HG03196 (cell line): ENCODE measurements at regions not wholly inside any gene's neighbourhood (a gene's known extent, or its start where the extent isn't known, plus 50 kb on each side); places are given as distances from the start of the nearest gene placed in this dataset.
"Not testable (repeated sequence)": the region's sequence is repeated elsewhere in the genome, so short reads cannot be mapped to it uniquely, and the experiment has no call there.

ENCODE experiments used
- ATAC-seq: cut with Tn5 transposase; IDR thresholded peaks from one replicate; pipeline ENCODE4 v1.9.1; 2021; ENCODE audit not compliant: unreplicated experiment

DNA sequence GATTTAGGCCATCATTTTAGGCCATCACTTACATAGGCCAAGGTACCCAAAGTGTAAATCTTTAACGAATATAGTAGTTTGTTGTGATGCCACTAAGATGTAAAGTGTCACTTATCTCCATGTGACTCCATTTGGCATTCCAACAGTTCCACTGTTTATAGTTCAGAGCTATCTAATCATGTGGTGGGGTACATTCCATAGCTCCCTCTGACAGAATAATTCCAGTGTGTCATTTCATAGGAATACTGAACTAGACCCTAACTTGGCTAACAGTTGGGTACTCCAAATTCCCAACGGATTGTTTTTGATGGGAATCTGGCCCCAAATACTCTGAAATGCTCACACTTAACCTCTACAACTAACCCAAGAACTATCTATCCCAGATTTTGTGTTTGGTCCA, 76.7 kb upstream of the FST start:
- ATAC-seq: no peak

DNA sequence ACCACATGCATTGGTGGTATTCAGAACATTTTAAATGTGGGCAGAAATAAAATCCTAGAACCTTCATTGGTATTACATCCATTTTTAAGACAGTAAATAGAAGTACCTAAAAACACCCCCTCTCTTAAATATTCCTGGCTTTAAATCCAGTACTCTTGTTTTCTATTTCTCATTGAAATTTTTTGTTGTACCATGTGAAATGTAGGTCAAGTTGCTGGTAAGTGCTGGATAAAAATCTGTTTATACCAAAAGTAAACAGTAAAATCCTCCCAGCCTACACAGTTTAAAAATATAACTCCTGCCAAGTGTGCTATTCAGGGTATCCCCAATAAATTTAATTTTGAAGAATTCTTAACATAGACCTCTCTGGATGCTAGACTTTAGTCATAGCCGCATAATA, 75.0 kb upstream of the FST start:
- ATAC-seq: no peak

DNA sequence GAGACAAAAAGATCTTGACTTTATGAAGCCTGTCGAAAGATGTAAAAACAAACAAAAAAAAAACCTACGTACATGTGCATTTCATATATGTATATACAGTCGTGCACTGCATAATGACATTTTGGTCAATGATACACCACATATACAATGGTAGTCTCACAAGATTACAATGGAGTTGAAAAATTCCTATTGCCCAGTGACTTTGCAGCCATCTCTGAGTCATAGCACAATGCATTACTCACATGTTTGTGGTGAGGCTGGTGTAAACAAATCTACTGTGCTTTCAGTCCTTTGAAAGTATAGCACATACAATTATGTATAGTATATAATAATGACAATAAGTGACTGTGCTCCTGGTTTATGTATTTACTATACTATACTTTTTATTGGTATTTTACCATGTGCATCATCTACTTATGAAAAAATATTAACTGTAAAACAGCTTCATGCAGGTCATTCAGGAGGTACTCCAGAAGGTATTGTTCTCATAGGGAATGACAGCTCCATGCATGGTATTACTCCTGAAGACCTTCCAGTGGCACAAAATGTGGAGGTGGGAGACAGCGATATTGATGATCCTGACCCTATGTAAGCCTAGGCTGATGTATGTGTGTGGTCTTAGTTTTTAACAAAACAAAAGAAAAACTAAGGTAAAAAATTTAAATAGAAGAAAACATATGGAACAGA, 73.7 kb upstream of the FST start:
- ATAC-seq: no peak

DNA sequence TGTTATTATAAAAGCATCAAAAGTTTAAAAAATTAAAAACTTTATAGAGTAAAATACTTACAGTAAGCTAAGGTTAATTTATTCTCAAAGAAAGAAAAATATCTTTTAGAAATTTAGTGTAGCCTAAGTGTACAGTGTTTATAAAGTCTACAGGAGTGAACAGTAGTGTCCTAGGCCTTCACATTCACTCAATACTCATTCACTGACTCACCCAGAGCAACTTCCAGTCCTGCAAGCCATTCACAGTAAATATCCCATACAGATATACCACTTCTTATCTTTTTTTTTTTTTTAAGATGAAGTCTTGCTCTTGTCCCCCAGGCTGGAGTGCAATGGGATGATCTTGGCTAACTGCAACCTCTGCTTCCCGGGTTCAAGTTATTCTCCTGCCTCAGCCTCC, 73.1 kb upstream of the FST start:
- no peak for ATAC-seq

DNA sequence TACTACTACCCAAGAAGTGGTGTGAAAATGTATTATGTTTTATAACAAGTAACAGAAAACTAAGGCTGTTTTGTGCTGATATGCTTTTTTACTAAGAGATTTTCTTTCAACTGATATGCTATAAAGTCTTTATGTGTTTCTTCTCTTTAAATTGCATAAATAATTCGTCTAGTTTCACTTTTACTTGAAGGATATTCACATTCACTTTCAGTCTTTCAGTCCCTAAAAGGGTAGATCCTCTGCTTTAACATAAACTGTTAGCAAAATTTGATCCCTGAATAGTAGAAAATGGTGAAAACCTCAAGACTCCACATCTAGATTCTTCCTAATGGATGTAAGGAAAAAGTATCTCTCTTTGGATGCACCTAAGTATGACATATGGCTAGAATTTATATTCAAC, 69.0 kb upstream of the FST start:
- ATAC-seq: no peak

DNA sequence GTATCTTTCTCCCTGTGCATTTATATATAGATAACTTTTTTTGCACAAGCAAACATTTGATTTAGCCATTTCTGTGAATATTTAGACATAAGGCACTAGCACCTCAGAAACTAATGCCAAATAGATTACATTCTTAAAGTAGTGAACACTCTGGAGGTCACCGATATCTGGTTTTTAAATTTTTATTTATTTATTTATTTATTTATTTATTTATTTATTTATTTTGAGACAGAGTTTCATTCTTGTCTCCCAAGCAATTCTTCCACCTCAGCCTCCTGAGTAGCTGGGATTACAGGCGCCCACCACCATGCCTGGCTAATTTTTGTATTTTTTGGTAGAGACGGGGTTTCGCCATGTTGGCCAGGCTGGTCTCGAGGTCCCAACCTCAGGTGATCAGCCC, 67.9 kb upstream of the FST start:
- not testable (repeated sequence) for ATAC-seq

DNA sequence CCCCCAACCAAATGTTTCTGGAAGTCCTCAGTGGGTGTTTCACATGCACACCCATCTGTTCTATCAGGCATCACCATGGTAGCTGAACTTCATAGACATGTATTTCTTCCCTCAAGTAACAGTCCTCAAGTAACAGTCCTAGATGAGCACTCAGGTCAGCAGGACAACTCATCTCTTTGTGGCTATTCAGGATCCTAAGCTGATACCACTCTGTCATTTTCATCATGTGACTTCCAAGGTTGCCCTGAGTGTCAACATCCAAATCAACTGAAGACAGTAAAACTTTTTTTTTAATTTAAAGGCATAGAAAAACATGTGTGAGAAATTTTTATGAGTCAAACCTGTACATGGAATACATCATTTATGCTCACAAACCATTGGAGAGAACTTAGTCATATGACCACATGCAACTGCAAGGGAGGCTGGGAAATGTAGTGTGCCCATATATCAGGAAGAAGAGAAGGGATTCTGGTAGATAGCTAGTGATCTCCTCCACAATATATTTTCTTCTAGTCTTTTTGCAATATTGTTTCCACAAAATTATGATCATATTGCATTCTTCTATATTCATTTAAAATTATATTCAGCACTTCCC, 64.2 kb upstream of the FST start:
- ATAC-seq: no peak

DNA sequence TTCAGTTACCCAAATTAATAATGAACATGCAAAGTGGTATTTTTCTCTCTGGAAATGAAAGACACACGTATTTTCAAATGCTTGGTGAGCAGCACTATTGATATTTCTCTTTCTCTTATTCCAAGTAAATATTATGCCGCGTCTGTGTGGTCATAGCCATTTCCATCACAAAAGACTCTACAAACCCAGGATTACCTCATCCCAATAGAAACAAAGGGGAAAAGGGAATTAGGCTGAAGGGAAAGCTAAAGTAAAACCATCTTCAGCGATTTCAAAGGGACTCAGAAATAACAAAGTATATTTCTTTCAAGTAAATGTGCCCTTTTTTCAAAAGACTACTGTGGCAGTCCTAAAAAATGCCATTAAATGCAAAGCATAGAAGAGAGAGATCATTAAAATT, 62.0 kb upstream of the FST start:
- no peak for ATAC-seq

DNA sequence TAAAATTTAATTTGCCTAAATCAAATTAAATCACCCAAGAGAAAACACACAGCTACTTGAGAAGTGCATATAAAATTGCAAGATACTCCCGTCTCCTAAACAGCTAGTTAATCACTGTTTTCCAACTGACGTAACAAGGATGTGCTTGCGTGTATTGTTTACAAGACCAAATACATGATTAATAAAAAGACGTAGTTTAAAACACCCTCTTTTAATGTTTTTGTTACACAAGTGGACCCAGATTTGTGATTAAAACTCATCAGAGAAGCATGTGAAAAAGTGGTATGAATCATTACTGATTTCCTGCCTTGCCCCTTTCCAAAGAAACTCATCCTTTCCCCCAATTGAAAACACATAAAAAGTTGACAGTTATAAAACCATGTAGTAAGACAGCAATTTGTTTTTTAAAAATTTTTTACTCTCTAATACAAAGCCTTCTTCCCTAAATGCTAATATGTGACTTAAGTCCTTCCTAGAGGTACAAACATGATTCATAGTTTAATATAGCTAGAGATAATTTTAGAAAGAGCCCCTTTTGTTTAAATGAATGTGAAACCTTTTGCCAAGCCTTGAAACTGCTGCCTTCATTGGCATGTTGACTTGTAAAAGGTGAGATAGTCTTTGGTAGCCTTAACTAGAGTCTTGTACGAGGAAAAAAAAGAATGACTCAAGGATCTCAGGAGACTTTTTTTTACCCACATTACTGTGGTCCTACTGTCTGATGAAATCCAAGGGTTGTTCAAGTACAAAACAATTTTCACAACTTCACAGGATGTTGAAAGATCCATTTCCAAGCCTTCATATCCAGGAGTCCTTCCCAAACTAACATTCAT, 61.4 kb upstream of the FST start:
- no peak for ATAC-seq

DNA sequence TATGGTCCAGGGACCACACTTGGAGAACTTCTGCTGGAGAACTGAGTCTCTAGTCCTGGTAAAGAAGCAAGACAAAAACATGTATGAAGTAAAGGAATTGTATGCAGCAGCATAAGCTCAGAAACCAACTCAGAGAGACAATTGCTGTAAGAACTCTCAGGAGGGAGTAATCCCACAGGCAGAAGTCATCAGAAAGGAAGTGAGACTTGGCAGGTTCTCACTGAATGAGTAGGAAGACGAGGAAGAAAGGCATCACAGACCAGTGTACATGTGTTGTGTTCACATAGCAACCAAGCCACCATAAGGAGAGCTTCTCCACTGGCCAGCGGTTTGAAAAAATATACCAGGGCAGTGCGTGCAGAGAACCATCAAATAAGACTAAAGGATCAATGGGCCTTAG, 57.9 kb upstream of the FST start:
- no peak for ATAC-seq

DNA sequence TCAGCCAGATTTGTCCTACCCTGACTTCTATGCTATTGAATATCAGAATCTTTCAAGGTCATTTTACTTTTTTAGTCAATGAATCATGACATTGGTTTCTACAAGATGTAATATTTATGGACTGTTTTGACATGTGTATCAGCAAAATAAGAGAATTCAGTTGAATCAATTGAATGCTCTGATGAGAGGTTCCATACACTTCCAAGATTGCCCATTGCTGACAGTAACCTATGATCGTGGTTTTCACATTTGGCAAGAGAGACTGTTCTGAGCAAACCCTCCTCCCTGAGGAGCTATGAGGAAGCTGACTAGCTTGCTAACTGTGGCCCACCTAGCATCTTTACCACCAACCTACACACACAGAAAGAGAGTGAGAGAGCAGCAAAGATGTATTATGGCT, 56.7 kb upstream of the FST start:
- no peak for ATAC-seq

DNA sequence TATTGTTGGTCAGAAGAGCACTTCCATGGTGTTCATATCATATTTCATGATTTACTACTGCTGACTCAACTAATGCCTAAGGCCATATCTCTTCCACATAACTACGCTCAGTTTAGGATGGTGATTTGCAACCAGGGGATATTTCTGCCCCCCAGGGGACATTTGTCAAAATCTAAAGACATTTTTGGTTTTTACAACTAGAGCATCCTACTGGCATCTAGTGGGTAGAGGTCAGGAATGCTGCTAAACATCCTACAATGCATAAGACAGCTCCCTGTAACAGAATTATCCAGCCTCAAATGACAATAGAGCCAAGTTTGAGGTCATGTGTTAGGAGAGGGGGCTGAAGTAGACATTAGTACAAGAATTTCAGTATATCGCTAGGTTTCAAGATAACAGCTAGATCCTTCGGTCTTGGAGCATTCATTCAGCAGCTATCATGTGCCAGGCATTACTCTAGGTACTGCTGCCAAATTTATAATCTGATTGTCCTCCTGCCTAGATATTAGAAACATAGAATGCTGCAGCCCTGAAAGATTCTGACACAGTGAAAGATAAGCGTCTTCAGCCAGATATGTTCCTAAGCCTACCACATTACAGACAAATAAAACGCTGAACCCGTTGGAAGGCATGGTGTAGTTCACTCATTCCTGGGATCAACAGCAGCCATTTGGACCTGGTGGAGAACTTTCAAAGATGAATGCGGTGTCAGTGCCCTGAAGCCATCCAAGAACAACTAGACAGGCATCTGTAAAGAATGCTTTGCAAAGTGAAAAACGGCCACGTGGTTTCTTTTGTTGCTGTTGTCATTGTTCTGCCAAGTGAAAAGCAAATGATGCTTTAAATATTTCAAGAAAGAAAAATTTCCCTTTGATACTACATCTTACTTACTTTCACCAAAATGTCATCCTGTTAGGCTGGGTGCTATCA, 55.5 kb upstream of the FST start:
- no peak for ATAC-seq

DNA sequence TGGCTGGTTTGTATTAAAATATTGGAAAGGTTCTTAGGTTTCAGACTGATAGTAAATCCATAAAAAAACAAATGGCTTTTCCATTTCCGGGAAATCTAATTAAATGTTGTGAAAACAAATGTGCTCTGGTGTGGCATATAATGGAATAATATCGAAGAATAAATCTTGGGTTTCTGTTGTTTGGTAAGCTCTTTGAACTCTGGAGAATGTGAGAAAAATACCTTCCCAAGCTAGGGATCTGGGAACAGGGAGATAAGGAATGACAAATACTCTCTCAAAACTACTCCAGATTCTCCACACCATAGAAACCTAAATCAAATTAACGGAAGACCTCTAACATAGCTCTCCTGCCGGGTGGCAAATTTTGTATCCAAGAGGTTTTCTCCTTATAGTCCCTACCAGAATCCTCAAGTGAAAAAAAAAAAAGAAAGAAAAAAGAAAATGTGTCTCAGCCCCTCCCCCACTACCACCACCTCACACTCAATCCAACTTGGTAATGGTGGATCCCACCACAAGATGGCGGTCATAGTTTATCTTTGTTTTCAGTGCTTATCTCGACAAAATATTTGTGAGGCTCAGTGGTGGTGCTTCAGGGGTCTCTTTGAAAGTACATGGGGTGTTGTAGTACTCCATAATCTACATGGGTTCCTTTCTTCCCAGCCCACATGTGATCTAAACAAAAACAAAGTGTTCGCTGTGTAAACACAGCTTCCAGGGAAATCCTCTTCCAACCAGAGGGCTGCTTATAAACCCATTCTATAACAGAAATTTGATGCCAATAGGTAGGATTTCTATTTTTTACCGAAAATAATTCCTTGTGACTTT, 54.5 kb upstream of the FST start:
- no peak for ATAC-seq

DNA sequence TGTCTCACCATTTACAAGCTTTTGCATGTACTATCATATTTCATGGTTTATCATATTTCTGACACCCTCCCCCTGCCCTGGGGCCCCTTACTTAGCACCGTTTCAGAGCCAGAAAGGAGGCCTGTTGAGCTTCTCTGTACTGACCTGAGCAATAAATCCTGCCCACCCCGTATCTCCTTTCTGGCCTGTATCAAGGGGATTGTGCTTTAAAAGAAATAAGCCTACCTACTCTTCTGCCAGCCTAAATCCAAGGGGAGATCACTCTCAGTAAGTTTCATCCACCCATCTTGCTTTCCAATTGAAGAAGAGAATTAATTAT, 54.0 kb upstream of the FST start:
- no peak for ATAC-seq

DNA sequence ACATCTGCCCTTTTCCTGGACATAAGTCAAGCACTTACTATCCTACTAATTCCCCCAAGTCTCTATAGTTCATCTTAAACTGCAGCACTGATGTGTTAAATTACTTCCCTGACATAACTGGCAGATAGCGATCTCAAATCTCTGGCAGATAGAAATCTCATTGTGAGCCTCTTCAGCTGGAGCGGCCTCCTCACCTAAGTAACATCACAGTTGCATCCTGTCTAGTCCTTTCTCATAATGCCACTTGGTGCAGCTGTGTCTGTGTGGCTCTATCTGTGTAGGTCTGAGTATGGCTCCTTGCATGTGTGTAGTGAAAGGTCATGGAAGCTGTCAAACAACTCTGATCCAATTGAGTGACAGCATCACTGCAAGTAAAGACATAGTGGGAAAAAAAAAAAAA, 53.6 kb upstream of the FST start:
- ATAC-seq: no peak

DNA sequence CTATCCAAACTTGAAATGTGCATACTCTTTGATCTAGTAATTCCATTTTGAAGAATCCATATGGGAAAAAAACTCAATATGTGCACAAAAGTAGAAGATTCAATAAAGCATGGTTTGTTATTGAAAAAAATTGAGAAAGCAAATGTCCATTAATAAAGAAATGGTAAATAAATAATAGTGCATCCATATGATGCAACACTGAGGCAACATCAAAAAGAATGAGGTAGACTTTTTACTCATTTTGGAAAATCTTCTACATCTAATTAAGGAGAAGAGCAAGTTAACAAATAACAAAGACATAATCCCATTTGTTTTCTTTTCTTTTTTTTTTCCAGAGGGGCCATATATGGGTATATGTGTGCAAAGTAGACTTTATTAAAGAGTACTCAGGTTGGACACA, 52.5 kb upstream of the FST start:
- ATAC-seq: no peak

DNA sequence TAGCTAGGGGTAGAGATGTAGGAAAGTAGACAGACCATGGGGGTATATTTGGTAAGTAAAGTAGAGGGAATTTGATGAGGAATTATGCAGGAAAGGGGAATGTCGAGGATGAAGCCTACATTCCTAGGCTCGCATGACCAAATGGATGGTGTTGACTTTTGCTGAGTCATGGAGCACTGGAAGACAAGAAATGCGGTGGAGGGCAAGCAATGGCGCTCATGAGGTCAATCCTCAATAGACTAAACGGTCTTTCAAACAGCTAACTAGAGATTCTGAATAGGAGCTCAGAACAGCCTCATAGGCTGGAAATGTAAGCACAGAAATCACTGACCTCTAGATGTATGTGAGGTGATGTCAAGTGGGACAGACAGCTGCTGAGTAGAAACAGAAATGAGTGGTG, 50.7 kb upstream of the FST start:
- ATAC-seq: no peak

DNA sequence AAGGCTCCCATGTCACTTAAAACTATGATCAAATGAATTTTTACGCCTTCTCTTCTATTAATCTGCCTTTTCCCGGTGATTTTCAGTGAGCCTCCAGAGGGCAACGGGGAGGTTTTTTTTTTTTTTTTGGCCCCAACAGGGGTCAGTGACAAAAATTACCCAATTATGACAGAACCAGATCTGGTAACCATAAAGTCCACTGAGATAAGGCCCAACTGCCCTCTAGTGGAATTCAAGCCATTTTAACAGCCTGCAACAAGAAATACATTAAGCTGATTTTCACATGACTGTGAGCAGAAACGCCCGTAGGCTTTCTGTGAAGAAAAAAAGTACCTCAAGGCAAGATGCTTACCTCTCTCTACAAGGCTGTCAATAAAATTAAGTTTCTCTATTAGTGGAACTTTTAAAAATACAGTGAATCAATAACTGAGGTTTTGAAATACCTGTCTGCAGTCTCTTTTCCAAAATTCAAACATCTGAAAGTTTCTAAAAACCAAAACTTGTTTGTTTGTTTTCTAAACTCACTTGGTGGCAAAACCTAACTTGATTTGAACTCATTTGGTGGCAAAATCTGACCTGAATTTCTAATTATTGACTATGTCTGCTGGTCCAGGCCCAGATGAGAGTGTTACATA, 49.7 kb upstream of the FST start:
- ATAC-seq: no peak
